Skeletal muscle satellite cell (primary cell): ENCODE measurements at regions not wholly inside any gene's neighbourhood (a gene's known extent, or its start where the extent isn't known, plus 50 kb on each side); places are given as distances from the start of the nearest gene placed in this dataset.

Experiments
- H3K27me3 ChIP-seq: 2 replicates; pipeline ENCODE4 v1.7.0; 2013; ENCODE audit warnings: low read length; ENCODE audit not compliant: control insufficient read depth, insufficient read depth
- H3K36me3 ChIP-seq: 2 replicates; pipeline ENCODE4 v1.7.0; 2013; ENCODE audit warnings: mild to moderate bottlenecking, control low read depth, low read length; ENCODE audit not compliant: insufficient read depth
- H3K4me1 ChIP-seq: 2 replicates; pipeline ENCODE4 v1.7.0; 2013; ENCODE audit warnings: low read length; ENCODE audit not compliant: control insufficient read depth, insufficient read depth
- H3K4me2 ChIP-seq: 2 replicates; pipeline ENCODE4 v1.7.0; 2013; ENCODE audit warnings: mild to moderate bottlenecking, low read length
- H3K4me3 ChIP-seq: 2 replicates; pipeline ENCODE4 v1.7.0; 2013; ENCODE audit warnings: low read length
- H3K9ac ChIP-seq: 2 replicates; pipeline ENCODE4 v1.7.0; 2013; ENCODE audit warnings: mild to moderate bottlenecking, low read depth, low read length, moderate library complexity
- H3K9me3 ChIP-seq: replicated peaks from 2 replicates; pipeline ENCODE4 v1.7.0; 2013; ENCODE audit warnings: mild to moderate bottlenecking, control low read depth, low read length

DNA sequence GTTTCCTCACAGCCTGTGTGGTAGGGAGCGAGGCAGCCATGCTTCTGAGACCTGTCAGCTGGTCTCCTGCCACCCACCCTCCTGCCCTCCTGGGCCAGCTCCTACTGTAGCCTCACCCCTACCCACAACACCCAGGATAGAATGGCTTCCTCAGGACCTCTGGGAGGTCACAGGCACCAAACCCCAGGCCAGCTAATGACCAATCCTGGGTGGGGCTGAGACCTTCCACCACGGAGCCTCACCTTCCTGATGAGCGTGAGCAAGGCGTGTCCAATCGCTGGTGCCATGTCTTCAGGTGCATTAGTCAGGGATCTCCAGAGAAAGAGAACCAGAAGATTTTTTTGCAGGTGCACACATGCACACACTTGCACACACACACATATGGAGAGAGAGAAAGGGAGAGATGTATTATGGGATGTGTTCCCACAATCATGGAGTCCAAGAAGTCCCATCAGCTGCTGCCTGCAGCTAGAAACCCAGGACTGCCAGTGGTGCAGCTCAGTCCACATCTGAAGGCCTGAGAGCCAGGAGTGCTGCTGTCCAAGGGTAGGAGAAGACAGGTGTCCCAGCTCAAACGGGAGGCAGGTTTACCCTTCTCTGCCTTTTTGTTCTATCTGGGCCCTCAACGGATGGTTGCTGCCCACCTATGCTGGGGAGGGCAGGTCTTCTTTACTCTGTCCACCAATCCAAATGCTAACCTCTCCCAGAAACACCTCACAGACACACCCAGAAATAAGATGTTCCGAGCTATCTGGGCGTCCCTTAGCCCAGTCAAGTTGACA is 70.4 kb upstream of the HDAC4 start:
- no peaks in the 10 kb centered on the region for H3K4me1 ChIP-seq
- H3K27me3 ChIP-seq, result no peaks in the 10 kb centered on the region
- H3K9me3 ChIP-seq, result peaks cover 9% of the 10 kb centered on the region
- no peak overlapping the region for H3K4me3 ChIP-seq
- H3K36me3 ChIP-seq, result no peaks in the 10 kb centered on the region
- no peak overlapping the region for H3K9ac ChIP-seq
- no peak overlapping the region for H3K4me2 ChIP-seq

DNA sequence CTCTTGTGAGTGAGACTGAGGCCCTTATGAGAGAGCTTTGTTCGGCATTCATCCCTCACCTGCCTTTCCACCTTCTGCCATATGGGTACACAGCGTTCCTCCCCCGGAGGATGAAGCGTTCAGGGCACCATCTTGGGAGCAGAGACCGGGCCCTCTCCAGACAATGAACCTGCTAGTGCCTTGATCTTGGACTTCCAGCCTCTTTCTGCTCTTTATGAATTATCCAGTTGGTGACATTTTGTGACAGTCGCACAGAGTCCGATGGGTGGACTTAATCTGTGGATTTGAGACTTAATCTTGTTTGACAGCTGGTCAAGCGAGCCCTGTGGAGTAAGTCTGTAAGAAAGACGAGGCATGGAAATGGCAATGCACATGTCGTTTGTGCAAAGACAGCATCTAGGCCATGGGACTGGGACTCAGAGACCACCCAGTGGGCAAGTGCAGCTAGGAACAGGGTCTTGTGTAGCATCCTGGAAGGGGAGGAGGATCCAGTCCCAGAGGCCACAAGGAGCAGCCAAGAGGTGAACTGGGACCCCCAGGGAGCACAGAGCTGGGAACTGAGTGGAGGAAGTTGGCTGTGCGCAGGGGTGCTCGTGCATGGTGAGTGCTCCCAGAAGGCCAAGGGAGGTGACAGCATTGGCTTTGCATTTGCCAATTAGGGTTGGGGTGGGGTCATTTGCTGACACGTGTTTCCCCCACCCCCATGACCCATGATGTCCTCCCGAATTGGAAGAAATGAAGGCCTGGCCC is 69.5 kb upstream of the HDAC4 start:
- no peak overlapping the region for H3K4me3 ChIP-seq
- peaks cover 4% of the 10 kb centered on the region for H3K9me3 ChIP-seq
- no peaks in the 10 kb centered on the region for H3K27me3 ChIP-seq
- H3K9ac ChIP-seq, result no peak overlapping the region
- no peaks in the 10 kb centered on the region for H3K4me1 ChIP-seq
- H3K36me3 ChIP-seq, result no peaks in the 10 kb centered on the region
- no peak overlapping the region for H3K4me2 ChIP-seq

DNA sequence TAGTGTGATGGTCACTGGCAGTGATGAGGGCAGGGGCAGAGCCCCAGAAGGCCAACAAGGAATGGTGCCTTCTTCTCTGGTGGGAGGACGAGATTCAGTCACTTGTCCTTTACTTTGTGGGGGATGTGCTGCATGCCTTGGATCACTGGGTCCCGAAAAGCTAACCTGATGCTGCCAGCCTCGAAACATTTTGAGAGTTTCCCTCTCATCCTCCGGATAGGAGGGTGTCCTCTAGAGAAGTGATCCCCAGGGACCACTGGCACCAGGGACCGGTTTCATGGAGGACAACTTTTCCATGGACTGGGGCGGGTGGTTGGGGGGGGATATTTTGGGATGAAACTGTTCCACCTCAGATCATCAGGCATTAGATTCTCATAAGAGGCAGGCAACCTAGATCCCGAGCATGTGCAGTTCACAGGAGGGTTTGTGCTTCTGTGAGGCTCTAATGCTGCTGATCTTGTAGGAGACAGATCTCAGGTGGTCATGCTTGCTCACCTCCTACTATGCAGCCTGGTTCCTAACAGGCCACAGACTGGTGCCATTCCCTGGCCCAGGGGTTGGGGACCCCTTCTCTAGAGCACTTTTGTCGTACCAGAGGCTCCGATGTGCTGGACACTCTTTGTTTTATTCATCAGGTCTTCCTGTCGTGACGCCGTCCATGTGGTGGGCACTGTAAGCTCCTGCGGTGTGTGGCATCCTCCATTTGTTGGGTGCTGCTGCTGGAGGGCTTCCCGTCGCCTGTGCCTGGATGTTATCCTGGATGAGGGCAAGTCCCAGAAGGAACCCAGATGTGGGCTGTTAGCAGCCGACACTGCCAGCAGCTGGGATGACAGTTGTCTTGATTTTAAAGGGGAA is 68.5 kb upstream of the HDAC4 start:
- Histone ChIP-seq H3K9ac (no peak overlapping the region), H3K4me1 (peaks cover 4% of the 10 kb centered on the region), H3K4me3 (no peak overlapping the region), H3K4me2 (no peak overlapping the region), H3K27me3 (no peaks in the 10 kb centered on the region), H3K9me3 (peaks cover 4% of the 10 kb centered on the region), H3K36me3 (no peaks in the 10 kb centered on the region)

DNA sequence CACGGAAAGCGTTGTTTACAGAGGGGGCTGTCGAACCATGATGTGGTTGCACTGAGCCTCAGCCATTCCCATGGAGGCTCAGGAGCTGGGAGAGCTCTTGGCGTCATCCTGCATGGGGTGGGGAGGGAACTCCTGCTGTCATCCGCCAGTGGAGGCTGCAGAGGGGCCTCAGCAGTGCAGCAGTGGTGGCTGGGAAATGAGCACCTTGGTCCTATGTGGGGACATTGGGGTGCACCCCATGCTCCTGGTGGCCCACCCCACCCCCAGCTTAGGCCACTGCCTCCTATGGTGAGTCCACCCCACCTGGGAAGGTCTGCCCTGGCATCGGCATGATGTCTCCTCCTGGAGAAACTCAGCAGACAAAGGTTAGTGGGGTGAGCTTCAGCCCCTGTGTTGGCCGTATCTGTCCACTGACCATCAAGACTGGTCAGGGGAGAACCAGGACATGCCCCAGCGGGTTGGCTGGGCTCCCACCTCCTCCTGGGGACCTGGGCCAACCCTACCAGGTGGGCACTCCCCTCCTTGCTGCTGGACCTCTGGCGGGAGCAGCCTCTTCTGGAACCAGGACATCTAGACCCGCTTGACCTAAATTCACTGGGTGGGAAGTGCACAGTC is 67.8 kb upstream of the HDAC4 start:
- H3K27me3 ChIP-seq, result no peaks in the 10 kb centered on the region
- H3K4me1 ChIP-seq, result peaks cover 4% of the 10 kb centered on the region
- no peak overlapping the region for H3K4me3 ChIP-seq
- H3K4me2 ChIP-seq, result no peak overlapping the region
- H3K9me3 ChIP-seq, result peaks cover 4% of the 10 kb centered on the region
- H3K9ac ChIP-seq, result no peak overlapping the region
- no peaks in the 10 kb centered on the region for H3K36me3 ChIP-seq

DNA sequence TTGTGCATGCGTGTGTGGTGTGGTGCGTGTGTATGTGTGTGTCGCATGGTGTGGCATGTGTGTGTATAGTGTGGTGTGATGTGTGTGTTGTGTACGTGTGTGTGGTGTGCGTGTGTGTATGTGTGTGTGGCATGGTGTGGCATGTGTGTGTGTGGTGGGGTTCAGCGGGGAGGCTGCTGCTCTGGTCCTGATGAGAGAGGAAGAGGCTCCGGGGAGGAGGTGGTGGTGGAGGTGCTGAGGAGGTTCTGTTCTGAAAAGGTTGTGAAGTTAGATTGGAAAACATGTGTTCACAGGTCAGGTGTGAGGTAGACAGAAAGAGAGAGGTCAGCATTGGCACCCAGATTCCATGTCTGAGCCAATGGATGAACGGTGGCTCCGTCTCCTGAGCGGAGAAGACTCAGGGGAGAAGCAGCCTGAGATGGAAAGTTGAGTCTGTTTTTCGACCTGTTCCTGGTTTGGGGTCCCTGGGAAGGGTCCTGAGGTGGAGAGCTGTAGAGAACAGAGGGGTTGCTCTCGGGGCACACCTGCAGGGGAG is 67.2 kb upstream of the HDAC4 start:
- Histone ChIP-seq H3K4me2 (no peak overlapping the region), H3K4me3 (no peak overlapping the region), H3K9ac (no peak overlapping the region), H3K27me3 (no peaks in the 10 kb centered on the region), H3K9me3 (peaks cover 4% of the 10 kb centered on the region), H3K36me3 (no peaks in the 10 kb centered on the region), H3K4me1 (peaks cover 4% of the 10 kb centered on the region)

DNA sequence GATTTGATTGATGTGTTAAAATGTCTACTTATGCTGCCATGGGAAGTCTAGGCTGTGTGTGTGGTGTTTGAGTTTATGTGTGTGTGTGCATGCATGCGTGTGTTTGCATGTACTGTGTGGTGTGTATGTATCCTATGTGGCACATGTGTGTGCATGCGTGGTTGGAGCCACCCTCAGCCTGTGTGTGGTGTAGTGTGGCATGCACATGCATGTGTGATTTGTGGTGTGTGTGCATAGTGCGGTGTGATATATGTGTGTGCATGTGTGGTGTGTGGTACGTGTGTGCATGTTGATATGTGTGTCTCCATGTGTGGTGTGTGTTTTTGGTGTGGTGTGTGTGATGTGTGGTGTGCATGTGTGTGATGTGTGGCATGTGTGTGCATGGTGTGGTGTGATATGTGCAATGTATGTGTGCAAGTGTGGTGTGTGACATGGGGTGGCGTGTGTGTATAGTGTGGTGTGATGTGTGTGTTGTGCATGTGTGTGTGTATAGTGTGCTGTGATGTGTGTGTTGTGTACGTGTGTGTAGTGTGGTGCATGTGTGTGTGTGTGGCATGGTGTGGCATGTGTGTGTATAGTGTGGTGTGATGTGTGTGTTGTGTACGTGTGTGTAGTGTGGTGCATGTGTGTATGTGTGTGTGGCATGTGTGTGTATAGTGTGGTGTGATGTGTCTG is 66.6 kb upstream of the HDAC4 start:
- Histone ChIP-seq H3K4me2 (no peak overlapping the region), H3K4me3 (no peak overlapping the region), H3K27me3 (no peaks in the 10 kb centered on the region)

DNA sequence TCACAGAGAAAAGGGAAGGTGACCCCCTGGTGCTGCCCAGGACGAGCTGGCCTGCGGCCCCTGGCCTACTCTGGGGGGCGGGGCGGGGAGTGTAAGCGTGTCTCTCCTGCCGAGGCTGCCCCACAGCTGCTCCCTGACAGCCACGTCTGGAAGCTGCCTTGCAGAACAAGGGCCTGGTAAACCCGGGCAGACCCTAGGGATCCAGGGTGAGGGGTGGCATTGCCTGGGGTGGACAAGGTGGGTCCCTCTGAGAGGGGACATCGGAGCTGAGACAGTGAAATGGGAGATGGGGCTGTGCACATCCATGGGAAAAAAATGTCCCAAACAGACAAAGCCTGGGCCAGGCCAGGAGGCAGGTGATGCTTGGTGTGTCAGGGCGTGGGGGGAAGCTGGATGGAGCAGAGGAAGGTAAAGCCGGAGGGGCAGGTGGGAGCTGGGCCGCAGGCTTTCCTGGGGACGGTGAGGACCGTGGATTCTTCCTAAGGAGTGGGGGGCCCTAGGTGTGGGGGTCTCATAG is 66.0 kb upstream of the HDAC4 start:
- Histone ChIP-seq H3K36me3 (no peaks in the 10 kb centered on the region), H3K4me1 (peaks cover 4% of the 10 kb centered on the region), H3K9me3 (peaks cover 4% of the 10 kb centered on the region), H3K27me3 (no peaks in the 10 kb centered on the region), H3K9ac (no peak overlapping the region), H3K4me3 (no peak overlapping the region), H3K4me2 (no peak overlapping the region)

More for the DNA sequence above, 66.6 kb upstream of the HDAC4 start:
- Histone ChIP-seq H3K9me3 (peaks cover 4% of the 10 kb centered on the region), H3K36me3 (no peaks in the 10 kb centered on the region), H3K4me1 (peaks cover 4% of the 10 kb centered on the region), H3K9ac (no peak overlapping the region)

DNA sequence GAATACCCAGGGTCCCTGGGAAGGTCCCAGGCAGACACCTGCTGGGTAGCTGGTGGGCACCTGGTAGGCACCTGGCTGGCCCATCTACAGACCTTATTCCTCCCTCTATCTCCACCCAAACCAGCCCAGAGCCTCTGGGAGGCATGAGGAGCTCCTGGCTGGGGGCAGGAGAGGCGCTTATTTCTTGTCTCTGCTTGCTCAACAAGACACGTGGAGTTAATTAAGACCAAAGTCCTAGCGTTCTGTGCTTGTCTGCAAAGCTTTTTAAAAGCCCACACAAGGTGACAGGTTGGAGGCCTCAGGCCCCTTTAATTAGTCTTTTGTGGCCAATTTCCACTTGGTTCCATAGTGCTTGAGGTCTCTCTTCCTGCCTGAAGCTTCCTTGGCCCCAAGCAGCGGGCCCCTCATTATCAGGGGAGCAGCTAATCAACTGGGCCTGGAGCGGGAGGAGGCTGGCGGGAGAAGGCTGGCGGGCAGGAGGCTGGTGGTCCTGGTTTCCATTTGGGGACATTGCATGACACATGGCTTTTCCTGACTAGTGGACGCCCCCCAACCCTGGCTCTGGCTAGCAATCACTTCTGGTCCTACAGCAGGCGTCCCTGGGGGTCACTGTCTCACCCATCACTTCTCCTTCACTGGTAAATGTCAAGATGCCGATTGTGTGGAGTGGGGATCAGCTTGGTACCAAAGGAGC is 65.4 kb upstream of the HDAC4 start:
- no peak overlapping the region for H3K4me3 ChIP-seq
- peaks cover 4% of the 10 kb centered on the region for H3K9me3 ChIP-seq
- no peaks in the 10 kb centered on the region for H3K27me3 ChIP-seq
- H3K4me2 ChIP-seq, result no peak overlapping the region
- peaks cover 4% of the 10 kb centered on the region for H3K4me1 ChIP-seq
- no peaks in the 10 kb centered on the region for H3K36me3 ChIP-seq
- H3K9ac ChIP-seq, result no peak overlapping the region

DNA sequence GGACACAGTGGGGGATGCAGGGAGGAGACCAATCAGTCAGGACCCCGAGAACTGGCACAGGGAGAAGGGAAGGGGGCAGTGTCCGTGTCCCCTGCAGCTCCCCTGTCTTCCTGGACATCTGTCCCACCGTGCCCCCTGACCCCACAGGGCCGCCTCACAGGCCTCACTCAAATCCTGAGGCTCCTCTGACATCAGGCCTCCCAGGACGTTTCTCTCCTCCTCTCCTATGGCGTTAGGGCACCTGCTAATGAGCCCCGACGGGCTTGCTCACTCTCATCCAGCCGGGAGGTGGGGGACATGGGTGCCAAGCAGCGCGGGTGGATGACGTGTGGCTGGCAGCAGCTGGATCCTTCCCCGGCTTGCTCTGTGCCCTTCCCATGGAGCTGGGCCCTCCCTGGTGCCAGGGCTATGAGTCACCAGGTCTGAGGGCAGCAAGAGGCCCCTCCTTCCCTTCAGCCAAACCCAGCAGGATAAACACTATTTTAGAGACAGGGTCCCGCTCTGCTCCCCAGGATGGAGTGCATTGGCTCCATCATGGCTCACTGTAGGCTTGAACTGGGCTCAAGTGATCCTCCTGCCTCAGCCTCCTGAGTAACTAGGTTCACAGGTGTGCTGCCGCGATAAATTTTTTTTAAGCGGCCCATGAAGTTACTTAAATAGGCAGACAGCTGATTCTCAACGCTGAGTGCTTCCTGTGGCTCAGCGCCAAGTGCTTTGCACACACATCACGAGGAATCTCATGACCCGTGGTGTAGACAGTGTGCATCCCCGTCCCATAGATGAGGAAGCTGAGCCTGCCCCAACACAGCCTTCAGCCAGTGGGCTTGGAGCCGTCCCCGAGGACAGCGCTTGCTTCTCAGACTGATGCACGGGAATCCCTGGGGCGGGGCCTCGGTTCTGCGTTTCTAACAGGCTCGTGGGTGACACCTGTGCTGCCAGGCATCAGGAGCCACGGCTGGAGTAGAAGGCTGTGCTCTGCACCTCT is 64.5 kb upstream of the HDAC4 start:
- H3K4me1 ChIP-seq, result peaks cover 4% of the 10 kb centered on the region
- H3K9ac ChIP-seq, result no peak overlapping the region
- peak overlapping the region; percentile 34 for H3K4me2 ChIP-seq
- H3K4me3 ChIP-seq, result peak overlapping the region; percentile 32
- H3K36me3 ChIP-seq, result no peaks in the 10 kb centered on the region
- no peaks in the 10 kb centered on the region for H3K27me3 ChIP-seq
- peaks cover 1% of the 10 kb centered on the region for H3K9me3 ChIP-seq
